ENCODE measurements at regions not wholly inside any gene's neighbourhood (a gene's known extent, or its start where the extent isn't known, plus 50 kb on each side); places are given as distances from the start of the nearest gene placed in this dataset.

GRCh38 chr7:24133691-24134090, 150.3 kb upstream of the NPY start:
- H3K9me3 ChIP-seq (replicated peaks in 1 of 2; ENCODE audit: control insufficient read depth in 1 of 2, insufficient read depth in 1 of 2, low read length in 2 of 2), result no peaks in the 10 kb centered on the region
- Mint-ChIP-seq H3K4me3 (no peak overlapping the region), H3K4me1 (no peaks in the 10 kb centered on the region), H3K27ac (no peak overlapping the region), H3K27me3 (ENCODE audit: low read depth in 3 of 3) (peaks cover 3 to 15% (median 4%) of the 10 kb centered on the region in 3 donors), H3K9me3 (peaks cover 0 to 9% (median 1%) of the 10 kb centered on the region in 7 donors), H3K36me3 (no peaks in the 10 kb centered on the region)
- no peak overlapping the region for H3K4me2 ChIP-seq (replicated peaks; ENCODE audit: extremely low read depth, low read length, poor library complexity, severe bottlenecking)
- no peak overlapping the region for H3K9ac ChIP-seq (ENCODE audit: insufficient read depth, low read length, poor library complexity, severe bottlenecking)
- H3K4me3 ChIP-seq (replicated peaks in 1 of 3; ENCODE audit: low read depth in 2 of 3, low read length in 3 of 3), result no peak overlapping the region
- H3K4me1 ChIP-seq (ENCODE audit: control insufficient read depth in 1 of 2, insufficient read depth in 2 of 2, low read length in 2 of 2), result no peaks in the 10 kb centered on the region
- H3K27ac ChIP-seq (ENCODE audit: low read depth in 1 of 2, low read length in 2 of 2), result no peak overlapping the region
- no peaks in the 10 kb centered on the region for H3K27me3 ChIP-seq (ENCODE audit: control insufficient read depth in 2 of 2, insufficient read depth in 2 of 2, low read length in 2 of 2)
- no peak for TF ChIP-seq CTCF (IDR thresholded peaks at IDR 0.05)
- no peak for DNase-seq
- 20% methylated on average over 4 of the region's 4 CpGs for WGBS (ENCODE audit: insufficient coverage)
- no peaks in the 10 kb centered on the region for H4K20me1 ChIP-seq (ENCODE audit: insufficient read depth, low read length)
- no peaks in the 10 kb centered on the region for H3K79me2 ChIP-seq (ENCODE audit: insufficient read depth, low read length)
- no peak overlapping the region for H2AFZ ChIP-seq (ENCODE audit: insufficient read depth, low read depth, low read length, poor library complexity, severe bottlenecking)
- H3K36me3 ChIP-seq (replicated peaks in 1 of 2; ENCODE audit: control insufficient read depth in 1 of 2, insufficient read depth in 2 of 2, low read length in 2 of 2), result no peaks in the 10 kb centered on the region
- intact Hi-C loops (cut with micrococcal nuclease), result no loop called here

- no peaks in the 10 kb centered on the region for H3K4me1 ChIP-seq (ENCODE audit: control insufficient read depth in 1 of 2, insufficient read depth in 2 of 2, low read length in 2 of 2)
Observed at GRCh38 chr7:24134535-24134934, 149.5 kb upstream of the NPY start.

More at GRCh38 chr7:24134535-24134934, 149.5 kb upstream of the NPY start:
- H3K4me1 Mint-ChIP-seq, result no peaks in the 10 kb centered on the region
- H2AFZ ChIP-seq (ENCODE audit: insufficient read depth, low read depth, low read length, poor library complexity, severe bottlenecking), result no peak overlapping the region
- H3K27me3 ChIP-seq (ENCODE audit: control insufficient read depth in 2 of 2, insufficient read depth in 2 of 2, low read length in 2 of 2), result no peaks in the 10 kb centered on the region
- no peaks in the 10 kb centered on the region for H3K9me3 ChIP-seq (replicated peaks in 1 of 2; ENCODE audit: control insufficient read depth in 1 of 2, insufficient read depth in 1 of 2, low read length in 2 of 2)
- peaks cover 0 to 11% (median 2%) of the 10 kb centered on the region in 7 donors for H3K9me3 Mint-ChIP-seq
- H3K36me3 ChIP-seq (replicated peaks in 1 of 2; ENCODE audit: control insufficient read depth in 1 of 2, insufficient read depth in 2 of 2, low read length in 2 of 2), result no peaks in the 10 kb centered on the region
- no peak overlapping the region for H3K27ac Mint-ChIP-seq
- H3K4me3 Mint-ChIP-seq, result no peak overlapping the region
- 100% methylated on average over 3 of the region's 4 CpGs for WGBS (ENCODE audit: insufficient coverage)
- no peak overlapping the region for H3K27ac ChIP-seq (ENCODE audit: low read depth in 1 of 2, low read length in 2 of 2)
- no peak overlapping the region for H3K9ac ChIP-seq (ENCODE audit: insufficient read depth, low read length, poor library complexity, severe bottlenecking)
- H3K27me3 Mint-ChIP-seq (ENCODE audit: low read depth in 3 of 3), result peaks cover 4 to 15% (median 5%) of the 10 kb centered on the region in 3 donors
- H3K4me2 ChIP-seq (replicated peaks; ENCODE audit: extremely low read depth, low read length, poor library complexity, severe bottlenecking), result no peak overlapping the region
- H4K20me1 ChIP-seq (ENCODE audit: insufficient read depth, low read length), result no peaks in the 10 kb centered on the region
- intact Hi-C loops (cut with micrococcal nuclease), result no loop called here
- no peaks in the 10 kb centered on the region for H3K79me2 ChIP-seq (ENCODE audit: insufficient read depth, low read length)
- no peak for DNase-seq
- no peak for TF ChIP-seq CTCF (IDR thresholded peaks at IDR 0.05)
- H3K4me3 ChIP-seq (replicated peaks in 1 of 3; ENCODE audit: low read depth in 2 of 3, low read length in 3 of 3), result no peak overlapping the region
- H3K36me3 Mint-ChIP-seq, result no peaks in the 10 kb centered on the region
